Spleen (tissue), 7 donors: ENCODE measurements at regions not wholly inside any gene's neighbourhood (a gene's known extent, or its start where the extent isn't known, plus 50 kb on each side); places are given as distances from the start of the nearest gene placed in this dataset.

Experiments
- POLR2A ChIP-seq, 3 donors: fragments of 450-650 bp; IDR thresholded peaks; one replicate each; pipeline ENCODE4 v1.5.1; 2017; ENCODE audit warnings: antibody characterized with exemption in 3 of 3, mild to moderate bottlenecking in 1 of 3
- TF ChIP-seq, protein P1 (sequence below), 11 experiments: fragments of 200-600 bp in 7 of 11; fragments of 450-650 bp in 4 of 11; sonication (generic) in 4 of 11; IDR thresholded peaks in 8 of 11; conservative IDR thresholded peaks in 3 of 11; 1 replicate in 7 of 11; 2 replicates in 4 of 11; pipeline versions ENCODE4 v1.4.0 to v1.8.0; 2016 to 2021; ENCODE audit warnings: antibody characterized with exemption in 11 of 11, inconsistent platforms in 4 of 11, mild to moderate bottlenecking in 1 of 11
- donor health status: DM: no; HTN: no; CAD: no; lungs with moderate emphysema.
- donor health status: DM: no; HTN: no; CAD: no.
- donor health status: DM: no; HTN: no; CAD: no.

DNA sequence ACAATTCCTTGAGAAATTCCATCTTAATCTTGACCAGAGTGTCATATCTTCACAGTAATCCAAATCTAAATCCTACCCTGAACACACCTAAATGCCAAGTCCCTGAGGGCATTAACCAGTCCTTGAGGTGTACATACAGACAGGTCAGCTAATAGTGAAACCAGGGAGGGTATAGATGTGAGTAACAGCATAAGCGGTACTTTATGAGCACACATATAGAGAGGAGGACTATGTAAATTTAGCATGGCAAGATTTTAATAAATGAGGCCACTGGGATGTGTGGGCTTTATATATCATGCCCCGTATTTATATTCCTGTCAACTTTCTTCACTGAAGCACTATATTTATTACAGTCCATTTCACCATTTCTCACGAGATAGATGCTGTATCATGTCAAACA is 80.2 kb downstream of the GP2 start:
- TF ChIP-seq, protein P1, sequence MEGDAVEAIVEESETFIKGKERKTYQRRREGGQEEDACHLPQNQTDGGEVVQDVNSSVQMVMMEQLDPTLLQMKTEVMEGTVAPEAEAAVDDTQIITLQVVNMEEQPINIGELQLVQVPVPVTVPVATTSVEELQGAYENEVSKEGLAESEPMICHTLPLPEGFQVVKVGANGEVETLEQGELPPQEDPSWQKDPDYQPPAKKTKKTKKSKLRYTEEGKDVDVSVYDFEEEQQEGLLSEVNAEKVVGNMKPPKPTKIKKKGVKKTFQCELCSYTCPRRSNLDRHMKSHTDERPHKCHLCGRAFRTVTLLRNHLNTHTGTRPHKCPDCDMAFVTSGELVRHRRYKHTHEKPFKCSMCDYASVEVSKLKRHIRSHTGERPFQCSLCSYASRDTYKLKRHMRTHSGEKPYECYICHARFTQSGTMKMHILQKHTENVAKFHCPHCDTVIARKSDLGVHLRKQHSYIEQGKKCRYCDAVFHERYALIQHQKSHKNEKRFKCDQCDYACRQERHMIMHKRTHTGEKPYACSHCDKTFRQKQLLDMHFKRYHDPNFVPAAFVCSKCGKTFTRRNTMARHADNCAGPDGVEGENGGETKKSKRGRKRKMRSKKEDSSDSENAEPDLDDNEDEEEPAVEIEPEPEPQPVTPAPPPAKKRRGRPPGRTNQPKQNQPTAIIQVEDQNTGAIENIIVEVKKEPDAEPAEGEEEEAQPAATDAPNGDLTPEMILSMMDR (IDR thresholded peaks at IDR 0.05 in 8 of 11, conservative IDR thresholded peaks at IDR 0.05 in 3 of 11), result no peak
- no peak for TF ChIP-seq POLR2A (IDR thresholded peaks at IDR 0.05)
